ENCODE measurements at regions not wholly inside any gene's neighbourhood (a gene's known extent, or its start where the extent isn't known, plus 50 kb on each side); places are given as distances from the start of the nearest gene placed in this dataset.

GRCh38 chr6:91868539-91869202, 1281.8 kb upstream of the MAP3K7 start:
- no peaks in the 10 kb centered on the region for H3K27me3 ChIP-seq (ENCODE audit: control insufficient read depth, extremely low read depth, insufficient read depth, low read length)
- H3K4me1 ChIP-seq (ENCODE audit: control insufficient read depth, extremely low read depth, insufficient read depth, low read length), result no peaks in the 10 kb centered on the region
- H3K9me1 ChIP-seq (ENCODE audit: control insufficient read depth, extremely low read depth, insufficient read depth, low read length), result no peaks in the 10 kb centered on the region
- H3K9me3 ChIP-seq (ENCODE audit: control insufficient read depth, low read depth, low read length), result no peaks in the 10 kb centered on the region
- no peaks in the 10 kb centered on the region for H4K20me1 ChIP-seq (ENCODE audit: control insufficient read depth, extremely low read depth, insufficient read depth, low read length)
- no peak for TF ChIP-seq EZH2 (IDR thresholded peaks at IDR 0.05; ENCODE audit: low read length)
- no peak for TF ChIP-seq CTCF (optimal IDR thresholded peaks at IDR 0.05 in 1 of 3, IDR thresholded peaks at IDR 0.05 in 1 of 3, conservative IDR thresholded peaks at IDR 0.05 in 1 of 3; ENCODE audit: extremely low read depth in 1 of 3, insufficient read depth in 2 of 3, low read length in 3 of 3)
- FAIRE-seq (no peak), DNase-seq (ENCODE audit: low read depth, low spot score) (no peak)
- no peaks in the 10 kb centered on the region for H3K79me2 ChIP-seq (ENCODE audit: control insufficient read depth, insufficient read depth, low read length)
- no peak overlapping the region for H2AFZ ChIP-seq (ENCODE audit: control insufficient read depth, low read length)
- no peaks in the 10 kb centered on the region for H3K36me3 ChIP-seq (ENCODE audit: control insufficient read depth in 2 of 2, extremely low read depth in 1 of 2, insufficient read depth in 2 of 2, low read length in 2 of 2)
- H3K9ac ChIP-seq (ENCODE audit: control insufficient read depth, extremely low read depth, insufficient read depth, low read length), result no peak overlapping the region
- H3K27ac ChIP-seq (ENCODE audit: control insufficient read depth, insufficient read depth, low read length), result no peak overlapping the region
- H3K4me2 ChIP-seq (ENCODE audit: control insufficient read depth, extremely low read depth, insufficient read depth, low read depth, low read length), result no peak overlapping the region
- no peak overlapping the region for H3K4me3 ChIP-seq (ENCODE audit: control insufficient read depth in 2 of 3, extremely low read depth in 1 of 3, insufficient read depth in 2 of 3, low read depth in 1 of 3, low read length in 3 of 3)
- dilution Hi-C loops (cut with MboI; ENCODE audit: extremely low pct_ligation_motif_present, low sequenced_read_pairs), result no loop called here

- no peaks in the 10 kb centered on the region for H3K36me3 ChIP-seq (ENCODE audit: control insufficient read depth in 2 of 2, extremely low read depth in 1 of 2, insufficient read depth in 2 of 2, low read length in 2 of 2)
- TF ChIP-seq CTCF (optimal IDR thresholded peaks at IDR 0.05 in 1 of 3, IDR thresholded peaks at IDR 0.05 in 1 of 3, conservative IDR thresholded peaks at IDR 0.05 in 1 of 3; ENCODE audit: extremely low read depth in 1 of 3, insufficient read depth in 2 of 3, low read length in 3 of 3), result no peak
- no peak for TF ChIP-seq EZH2 (IDR thresholded peaks at IDR 0.05; ENCODE audit: low read length)
- H3K4me3 ChIP-seq (ENCODE audit: control insufficient read depth in 2 of 3, extremely low read depth in 1 of 3, insufficient read depth in 2 of 3, low read depth in 1 of 3, low read length in 3 of 3), result no peak overlapping the region
- H3K9ac ChIP-seq (ENCODE audit: control insufficient read depth, extremely low read depth, insufficient read depth, low read length), result no peak overlapping the region
- H4K20me1 ChIP-seq (ENCODE audit: control insufficient read depth, extremely low read depth, insufficient read depth, low read length), result no peaks in the 10 kb centered on the region
- H3K27me3 ChIP-seq (ENCODE audit: control insufficient read depth, extremely low read depth, insufficient read depth, low read length), result no peaks in the 10 kb centered on the region
- H3K27ac ChIP-seq (ENCODE audit: control insufficient read depth, insufficient read depth, low read length), result no peak overlapping the region
- H3K9me3 ChIP-seq (ENCODE audit: control insufficient read depth, low read depth, low read length), result no peaks in the 10 kb centered on the region
- no peak overlapping the region for H2AFZ ChIP-seq (ENCODE audit: control insufficient read depth, low read length)
- DNase-seq (ENCODE audit: low read depth, low spot score) (no peak), FAIRE-seq (no peak)
- no peaks in the 10 kb centered on the region for H3K79me2 ChIP-seq (ENCODE audit: control insufficient read depth, insufficient read depth, low read length)
- dilution Hi-C loops (cut with MboI; ENCODE audit: extremely low pct_ligation_motif_present, low sequenced_read_pairs), result no loop called here
- H3K9me1 ChIP-seq (ENCODE audit: control insufficient read depth, extremely low read depth, insufficient read depth, low read length), result no peaks in the 10 kb centered on the region
- no peaks in the 10 kb centered on the region for H3K4me1 ChIP-seq (ENCODE audit: control insufficient read depth, extremely low read depth, insufficient read depth, low read length)
- no peak overlapping the region for H3K4me2 ChIP-seq (ENCODE audit: control insufficient read depth, extremely low read depth, insufficient read depth, low read depth, low read length)
Observed at GRCh38 chr6:91865889-91866288, 1279.0 kb upstream of the MAP3K7 start.

Measured in keratinocyte (primary cell).